Adrenal gland (tissue), 5 donors: ENCODE measurements at regions not wholly inside any gene's neighbourhood (a gene's known extent, or its start where the extent isn't known, plus 50 kb on each side); places are given as distances from the start of the nearest gene placed in this dataset.

Experiments used
- CTCF ChIP-seq, 6 experiments: fragments of 450-650 bp in 4 of 6; fragments of 200-600 bp in 2 of 6; sonication (generic) in 1 of 6; IDR thresholded peaks; 1 replicate in 5 of 6; 2 replicates in 1 of 6; pipeline versions ENCODE4 v1.5.1 to v1.8.0; 2016 to 2021; ENCODE audit warnings: antibody characterized with exemption in 6 of 6, mild to moderate bottlenecking in 2 of 6, moderate library complexity in 1 of 6
- POLR2A ChIP-seq, 2 donors: fragments of 450-650 bp; IDR thresholded peaks; one replicate each; pipeline ENCODE4 v1.6.1; 2017; ENCODE audit warnings: antibody characterized with exemption in 2 of 2, mild to moderate bottlenecking in 2 of 2, moderate library complexity in 1 of 2
- donor health status: DM: no; HTN: no; CAD: no.

GRCh38 chr2:18907937-18908336 lies 318.6 kb upstream of the NT5C1B start:
- TF ChIP-seq CTCF (IDR thresholded peaks at IDR 0.05): no peak
- TF ChIP-seq POLR2A (IDR thresholded peaks at IDR 0.05): no peak
